GM10847 (cell line): ENCODE measurements at regions not wholly inside any gene's neighbourhood (a gene's known extent, or its start where the extent isn't known, plus 50 kb on each side); places are given as distances from the start of the nearest gene placed in this dataset.

ENCODE experiments used
- POLR2A ChIP-seq: IDR thresholded peaks from 2 replicates; pipeline ENCODE4 v1.6.1; 2011; ENCODE audit not compliant: insufficient read length; ENCODE audit errors: extremely low read depth

- no peak for TF ChIP-seq POLR2A
Observed at GRCh38 chrX:46016296-46016695, 528.9 kb downstream of the ZNF674 start.

GRCh38 chrX:46015653-46016052, 529.6 kb downstream of the ZNF674 start:
- no peak for TF ChIP-seq POLR2A

GRCh38 chrX:45992402-45993123, 552.7 kb downstream of the ZNF674 start:
- no peak for TF ChIP-seq POLR2A

GRCh38 chrX:45986971-45987370, 558.2 kb downstream of the ZNF674 start:
- TF ChIP-seq POLR2A, result no peak

GRCh38 chrX:45986081-45986480, 559.1 kb downstream of the ZNF674 start:
- no peak for TF ChIP-seq POLR2A

- no peak for TF ChIP-seq POLR2A
Observed at GRCh38 chrX:45980726-45981125, 564.5 kb downstream of the ZNF674 start.

- TF ChIP-seq POLR2A, result no peak
Observed at GRCh38 chrX:45975633-45976032, 569.6 kb downstream of the ZNF674 start.

GRCh38 chrX:45972636-45973035, 572.6 kb downstream of the ZNF674 start:
- TF ChIP-seq POLR2A, result no peak

- no peak for TF ChIP-seq POLR2A
Observed at GRCh38 chrX:45959567-45959966, 585.7 kb downstream of the ZNF674 start.

- no peak for TF ChIP-seq POLR2A
Observed at GRCh38 chrX:45956191-45956870, 588.9 kb downstream of the ZNF674 start.

GRCh38 chrX:45955661-45956060, 589.6 kb downstream of the ZNF674 start:
- no peak for TF ChIP-seq POLR2A

- no peak for TF ChIP-seq POLR2A
Observed at GRCh38 chrX:45954026-45954425, 591.2 kb downstream of the ZNF674 start.

GRCh38 chrX:45952030-45952429, 593.2 kb downstream of the ZNF674 start:
- no peak for TF ChIP-seq POLR2A

- no peak for TF ChIP-seq POLR2A
Observed at GRCh38 chrX:45935408-45935807, 609.8 kb downstream of the ZNF674 start.

- no peak for TF ChIP-seq POLR2A
Observed at GRCh38 chrX:45912316-45912715, 632.9 kb downstream of the ZNF674 start.

- no peak for TF ChIP-seq POLR2A
Observed at GRCh38 chrX:45907786-45908185, 637.4 kb downstream of the ZNF674 start.

- no peak for TF ChIP-seq POLR2A
Observed at GRCh38 chrX:45903781-45904201, 641.4 kb downstream of the ZNF674 start.
